NCI-H524 (cell line): ENCODE measurements at regions not wholly inside any gene's neighbourhood (a gene's known extent, or its start where the extent isn't known, plus 50 kb on each side); places are given as distances from the start of the nearest gene placed in this dataset.

Source experiments
- DNase-seq, 2 experiments: peaks; one replicate each; lab custom pipeline; 2025; lab: John Stamatoyannopoulos, UW

- DNase-seq: no peak
These were observed 776.4 kb downstream of the TECRL start for GRCh38 chr4:63632858-63633257.

GRCh38 chr4:63620271-63620670 lies 789.0 kb downstream of the TECRL start:
- peak; percentile 94 to 97 for DNase-seq

GRCh38 chr4:63619771-63620170 lies 789.5 kb downstream of the TECRL start:
- peak in 1 of 2 experiments; percentile 25 for DNase-seq

- DNase-seq: peak in 1 of 2 experiments; percentile 39
These were observed 790.1 kb downstream of the TECRL start for GRCh38 chr4:63618883-63619718.

GRCh38 chr4:63607169-63607872 lies 801.9 kb downstream of the TECRL start:
- DNase-seq: no peak

GRCh38 chr4:63589796-63590195 lies 819.5 kb downstream of the TECRL start:
- DNase-seq: no peak

- DNase-seq: no peak
These were observed 825.7 kb downstream of the TECRL start for GRCh38 chr4:63583561-63583960.

GRCh38 chr4:63583007-63583406 lies 826.2 kb downstream of the TECRL start:
- peak; percentile 1 to 5 for DNase-seq

GRCh38 chr4:63580796-63581475 lies 828.3 kb downstream of the TECRL start:
- no peak for DNase-seq

- DNase-seq: peak in 1 of 2 experiments; percentile 3
These were observed 830.9 kb downstream of the TECRL start for GRCh38 chr4:63578383-63578782.

GRCh38 chr4:63566658-63567057 lies 842.6 kb downstream of the TECRL start:
- DNase-seq: no peak

GRCh38 chr4:63563288-63564014 lies 845.8 kb downstream of the TECRL start:
- peak; percentile 6 to 36 for DNase-seq

- DNase-seq: no peak
These were observed 850.5 kb downstream of the TECRL start for GRCh38 chr4:63558709-63559108.

GRCh38 chr4:63556332-63556731 lies 852.9 kb downstream of the TECRL start:
- DNase-seq: no peak

GRCh38 chr4:63553123-63553522 lies 856.1 kb downstream of the TECRL start:
- DNase-seq: no peak

- no peak for DNase-seq
These were observed 867.4 kb downstream of the TECRL start for GRCh38 chr4:63541828-63542227.

GRCh38 chr4:63529581-63530337 lies 879.5 kb downstream of the TECRL start:
- no peak for DNase-seq

GRCh38 chr4:63528256-63528991 lies 880.8 kb downstream of the TECRL start:
- DNase-seq: peak in 1 of 2 experiments; percentile 19

GRCh38 chr4:63526251-63526650 lies 883.0 kb downstream of the TECRL start:
- no peak for DNase-seq

GRCh38 chr4:63524764-63525163 lies 884.5 kb downstream of the TECRL start:
- no peak for DNase-seq
